Activated naive CD4-positive, alpha-beta T cell (primary cell): ENCODE measurements at regions not wholly inside any gene's neighbourhood (a gene's known extent, or its start where the extent isn't known, plus 50 kb on each side); places are given as distances from the start of the nearest gene placed in this dataset.

Experiments used
- DNase-seq, 4 experiments: peaks; one replicate each; lab custom pipeline; 2025; lab: John Stamatoyannopoulos, UW

DNA sequence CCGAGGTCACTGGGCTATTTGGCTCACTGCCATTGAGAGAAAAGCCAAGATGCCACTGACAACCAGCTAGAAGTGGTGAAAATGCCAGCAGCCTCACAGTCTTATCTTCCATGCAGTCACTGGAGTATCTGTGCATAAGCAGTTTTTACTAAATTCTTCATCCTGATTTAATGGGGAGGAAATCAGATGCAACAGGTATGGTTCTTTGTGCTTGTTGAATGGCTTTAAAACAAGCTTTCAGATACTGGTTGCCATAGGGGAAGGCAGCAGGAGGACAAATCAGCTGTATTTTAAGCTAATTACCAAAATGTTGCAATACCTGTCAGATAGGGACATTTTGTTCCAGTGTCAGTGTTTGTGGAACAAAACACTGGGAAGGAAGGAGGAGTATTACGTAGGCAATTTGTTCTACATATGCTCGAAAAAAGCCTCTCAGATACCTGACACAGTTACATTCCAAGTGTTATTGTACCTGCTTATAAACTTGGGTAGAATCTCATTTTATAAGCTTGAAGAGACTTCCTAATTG, 54.1 kb upstream of the ARHGAP5 start:
- no peak for DNase-seq

DNA sequence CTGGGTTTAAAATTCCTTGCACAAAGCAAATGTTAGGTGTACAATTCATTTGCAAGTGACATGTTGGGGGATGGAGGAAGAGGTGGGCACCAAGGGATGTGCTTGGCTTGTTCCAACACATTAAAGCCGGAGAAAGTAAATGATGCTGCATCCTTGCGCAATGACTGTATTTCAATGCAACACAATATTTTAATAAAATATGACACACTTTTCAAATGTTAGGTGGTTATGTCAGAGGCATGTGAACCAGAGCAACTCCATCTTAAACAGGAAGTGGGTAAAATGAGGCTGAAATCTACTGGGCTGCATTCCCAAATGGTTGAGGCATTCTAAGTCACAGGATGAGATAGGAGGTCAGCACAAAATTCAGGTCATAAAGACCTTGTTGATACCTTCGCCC, 53.6 kb upstream of the ARHGAP5 start:
- DNase-seq: no peak

- DNase-seq: no peak
These were observed 49.7 kb upstream of the ARHGAP5 start for GRCh38 chr14:32027255-32027939.
